B cell (primary cell): ENCODE measurements at regions not wholly inside any gene's neighbourhood (a gene's known extent, or its start where the extent isn't known, plus 50 kb on each side); places are given as distances from the start of the nearest gene placed in this dataset.

Source experiments
- ATAC-seq: fragments of 200-7000 bp; cut with Tn5 transposase; one replicate; pipeline ENCODE4 v1.10.0; 2021; ENCODE audit warnings: low read depth, mild to moderate bottlenecking, moderate number of reproducible peaks, moderate library complexity
- CTCF ChIA-PET: fragments of 350-600 bp; sonication (Branson Sonifier 250); formaldehyde crosslinking; loops from one replicate; lab custom pipeline; 2021; ENCODE audit warnings: antibody characterized with exemption, inconsistent platforms; lab: Charles Lee
- POLR2A ChIA-PET: fragments of 350-600 bp; sonication (Branson Sonifier 250); formaldehyde crosslinking; loops from one replicate; lab custom pipeline; 2021; ENCODE audit warnings: antibody characterized with exemption; lab: Charles Lee
- DNase-seq: peaks from one replicate; pipeline ENCODE4 v3.0.0; 2013
- H2AFZ ChIP-seq: 2 replicates; pipeline ENCODE4 v1.6.1; 2012; ENCODE audit warnings: mild to moderate bottlenecking, low read depth, low read length; ENCODE audit not compliant: insufficient read depth, poor library complexity, severe bottlenecking
- H3K27ac ChIP-seq, 2 donors: 1 replicate in 1 of 2; 2 replicates in 1 of 2; pipeline ENCODE4 v1.5.1; 2012 to 2013; ENCODE audit warnings: low read length in 2 of 2, mild to moderate bottlenecking in 2 of 2, moderate library complexity in 1 of 2
- H3K27me3 ChIP-seq, 4 experiments: fragments of 200-600 bp in 1 of 4; sonication (generic) in 1 of 4; replicated peaks in 1 of 4; 1 replicate in 2 of 4; 2 replicates in 2 of 4; pipeline versions ENCODE4 v1.6.1 to v1.7.0; 2013 to 2016; ENCODE audit warnings: low read length in 3 of 4, mild to moderate bottlenecking in 2 of 4, mixed read lengths in 1 of 4, moderate library complexity in 1 of 4; ENCODE audit not compliant: insufficient read depth in 4 of 4, control insufficient read depth in 3 of 4; ENCODE audit errors: control extremely low read depth in 1 of 4
- H3K36me3 ChIP-seq, 2 experiments: replicated peaks in 1 of 2; 1 replicate in 1 of 2; 2 replicates in 1 of 2; pipeline versions ENCODE4 v1.6.1 to v1.7.1; 2013; ENCODE audit warnings: low read length in 1 of 2; ENCODE audit not compliant: insufficient read depth in 2 of 2, control insufficient read depth in 1 of 2; ENCODE audit errors: control extremely low read depth in 1 of 2, extremely low read depth in 1 of 2
- H3K4me1 ChIP-seq, 2 donors: fragments of 200-600 bp in 1 of 2; sonication (generic) in 1 of 2; 1 replicate in 1 of 2; 2 replicates in 1 of 2; pipeline versions ENCODE4 v1.5.1 to v1.6.1; 2013 to 2017; ENCODE audit warnings: low read length in 2 of 2; ENCODE audit not compliant: control insufficient read depth in 2 of 2, insufficient read depth in 2 of 2
- H3K4me2 ChIP-seq: replicated peaks from 2 replicates; pipeline ENCODE3; 2012; ENCODE audit warnings: mild to moderate bottlenecking, low read depth, low read length; ENCODE audit not compliant: poor library complexity, severe bottlenecking
- H3K4me3 ChIP-seq, 5 experiments: fragments of 200-600 bp in 1 of 5; sonication (generic) in 1 of 5; 1 replicate in 3 of 5; 2 replicates in 2 of 5; pipeline versions ENCODE4 v1.5.1 to v1.7.0; 2011 to 2016; ENCODE audit warnings: low read length in 4 of 5, mild to moderate bottlenecking in 4 of 5, low read depth in 2 of 5, control low read depth in 1 of 5, moderate library complexity in 1 of 5; ENCODE audit not compliant: insufficient read depth in 1 of 5; ENCODE audit errors: control extremely low read depth in 1 of 5, extremely low read depth in 1 of 5
- H3K79me2 ChIP-seq: fragments of 200-600 bp; sonication (generic); one replicate; pipeline ENCODE4 v1.6.0; 2016; ENCODE audit warnings: low read length; ENCODE audit not compliant: control insufficient read depth, insufficient read depth
- H3K9ac ChIP-seq: fragments of 200-600 bp; sonication (generic); 2 replicates; pipeline ENCODE4 v1.6.1; 2017; ENCODE audit warnings: mild to moderate bottlenecking, low read length, moderate library complexity
- H3K9me3 ChIP-seq, 3 donors: one replicate each; pipeline versions ENCODE4 v1.6.1 to v1.7.1; 2013; ENCODE audit warnings: low read length in 2 of 3; ENCODE audit not compliant: control insufficient read depth in 2 of 3, insufficient read depth in 1 of 3; ENCODE audit errors: control extremely low read depth in 1 of 3
- H4K20me1 ChIP-seq: 2 replicates; pipeline ENCODE4 v1.6.0; 2012; ENCODE audit warnings: mild to moderate bottlenecking, low read length; ENCODE audit not compliant: insufficient read depth, control insufficient read depth, poor library complexity, severe bottlenecking
- H3K27ac Mint-ChIP-seq: one replicate; pipeline ENCODE4 v1.8.0; 2021; ENCODE audit warnings: mixed read lengths
- H3K27me3 Mint-ChIP-seq: one replicate; pipeline ENCODE4 v1.8.0; 2021; ENCODE audit warnings: mixed read lengths
- H3K4me1 Mint-ChIP-seq: one replicate; pipeline ENCODE4 v1.8.0; 2021; ENCODE audit warnings: mixed read lengths
- H3K4me3 Mint-ChIP-seq: one replicate; pipeline ENCODE4 v1.8.0; 2021; ENCODE audit warnings: mixed read lengths
- H3K9me3 Mint-ChIP-seq: one replicate; pipeline ENCODE4 v1.8.0; 2022; ENCODE audit warnings: mixed read lengths; ENCODE audit not compliant: insufficient read depth
- CTCF ChIP-seq: fragments of 200-600 bp; IDR thresholded peaks from one replicate; pipeline ENCODE4 v1.8.0; 2022; ENCODE audit warnings: antibody characterized with exemption, mild to moderate bottlenecking
- EZH2 ChIP-seq: IDR thresholded peaks from 2 replicates; pipeline ENCODE4 v1.6.1; 2012; ENCODE audit warnings: borderline replicate concordance, low read depth, mild to moderate bottlenecking, moderate library complexity, low read length; ENCODE audit not compliant: insufficient read depth, poor library complexity, severe bottlenecking
- intact Hi-C: fragments of 100-400 bp; cut with micrococcal nuclease; formaldehyde crosslinking; loops from one replicate; pipeline ENCODE4 v1.10.0; 2022

- no peak overlapping the region for H3K4me3 Mint-ChIP-seq
- H3K27ac Mint-ChIP-seq, result no peak overlapping the region
- H3K79me2 ChIP-seq, result no peaks in the 10 kb centered on the region
Observed at GRCh38 chr16:62406387-62406786, 370.1 kb upstream of the CDH8 start.

More at GRCh38 chr16:62406387-62406786, 370.1 kb upstream of the CDH8 start:
- no peak overlapping the region for H3K27ac ChIP-seq
- intact Hi-C loops, result no loop called here
- CTCF ChIA-PET, result no interaction called here
- H3K9me3 ChIP-seq, result peaks cover 0 to 11% (median 0%) of the 10 kb centered on the region in 3 donors
- no peaks in the 10 kb centered on the region for H3K36me3 ChIP-seq
- no peaks in the 10 kb centered on the region for H4K20me1 ChIP-seq
- Mint-ChIP-seq H3K4me1 (no peaks in the 10 kb centered on the region), H3K9me3 (no peaks in the 10 kb centered on the region), H3K27me3 (no peaks in the 10 kb centered on the region)
- POLR2A ChIA-PET, result no interaction called here
- no peaks in the 10 kb centered on the region for H3K4me1 ChIP-seq
- H3K9ac ChIP-seq, result no peak overlapping the region
- H3K4me3 ChIP-seq, result no peak overlapping the region
- no peak for DNase-seq
- no peak overlapping the region for H2AFZ ChIP-seq
- ATAC-seq, result no peak
- no peak overlapping the region for H3K4me2 ChIP-seq
- TF ChIP-seq CTCF (no peak), EZH2 (no peak)
- no peaks in the 10 kb centered on the region for H3K27me3 ChIP-seq
